Choroid plexus epithelial cell (primary cell): ENCODE measurements at regions not wholly inside any gene's neighbourhood (a gene's known extent, or its start where the extent isn't known, plus 50 kb on each side); places are given as distances from the start of the nearest gene placed in this dataset.

Source experiments
- DNase-seq: peaks from one replicate; pipeline ENCODE4 v3.0.0-alpha.2; 2010; ENCODE audit warnings: low read depth
- H3K4me3 ChIP-seq: 2 replicates; pipeline ENCODE4 v1.5.1; 2011; ENCODE audit warnings: low read depth, mild to moderate bottlenecking, control low read depth, low read length, moderate library complexity
- CTCF ChIP-seq: conservative IDR thresholded peaks from 2 replicates; pipeline ENCODE4 v1.5.1; 2011; ENCODE audit warnings: low read depth, mild to moderate bottlenecking, control low read depth, inconsistent platforms, low read length, moderate library complexity

- peak; percentile 25 for DNase-seq
- H3K4me3 ChIP-seq, result no peak overlapping the region
- TF ChIP-seq CTCF, result no peak
These were observed 57.8 kb upstream of the TGFBR2 start for GRCh38 chr3:30548600-30548999.

GRCh38 chr3:30549600-30549999, 56.8 kb upstream of the TGFBR2 start:
- DNase-seq, result no peak
- no peak for TF ChIP-seq CTCF
- H3K4me3 ChIP-seq, result no peak overlapping the region

DNA sequence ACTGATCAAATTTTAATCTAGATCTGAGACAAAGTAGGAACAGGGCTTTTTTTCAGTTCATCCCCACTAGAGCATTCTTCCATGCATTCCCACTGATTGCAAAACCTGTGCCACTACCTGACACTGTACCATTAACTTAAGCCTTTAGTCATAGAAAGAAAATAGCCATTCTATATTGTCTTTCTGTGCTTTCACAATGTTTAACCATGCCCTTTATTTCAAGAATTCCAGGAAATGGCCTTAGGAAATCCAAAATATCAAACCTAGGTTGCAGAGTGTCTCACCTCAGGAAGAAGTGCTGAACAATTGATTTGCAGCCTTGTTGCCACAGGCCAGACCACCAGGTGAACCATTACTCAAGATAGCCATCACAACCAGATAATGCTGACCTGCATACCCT, 56.2 kb upstream of the TGFBR2 start:
- H3K4me3 ChIP-seq, result no peak overlapping the region
- TF ChIP-seq CTCF, result no peak
- peak; percentile 15 for DNase-seq

DNA sequence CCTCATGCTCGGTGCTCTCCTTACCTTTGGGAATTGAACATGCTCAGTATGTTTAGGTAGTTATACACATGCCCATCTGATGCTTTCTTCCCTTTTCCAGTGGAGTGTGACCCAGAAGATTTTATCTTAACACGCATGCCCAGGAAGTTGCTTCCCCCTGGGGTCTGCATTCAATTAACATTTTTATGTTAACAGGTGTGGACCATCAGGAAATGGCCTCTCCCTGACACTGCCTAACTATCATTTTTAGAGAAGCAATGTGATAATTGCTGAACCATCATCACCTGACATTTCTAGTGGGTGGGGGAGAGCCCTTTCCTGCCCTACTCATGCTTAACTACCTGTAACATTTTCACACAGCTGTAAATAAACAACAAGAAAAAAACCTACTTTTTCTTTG, 55.1 kb upstream of the TGFBR2 start:
- no peak for DNase-seq
- no peak for TF ChIP-seq CTCF
- no peak overlapping the region for H3K4me3 ChIP-seq

DNA sequence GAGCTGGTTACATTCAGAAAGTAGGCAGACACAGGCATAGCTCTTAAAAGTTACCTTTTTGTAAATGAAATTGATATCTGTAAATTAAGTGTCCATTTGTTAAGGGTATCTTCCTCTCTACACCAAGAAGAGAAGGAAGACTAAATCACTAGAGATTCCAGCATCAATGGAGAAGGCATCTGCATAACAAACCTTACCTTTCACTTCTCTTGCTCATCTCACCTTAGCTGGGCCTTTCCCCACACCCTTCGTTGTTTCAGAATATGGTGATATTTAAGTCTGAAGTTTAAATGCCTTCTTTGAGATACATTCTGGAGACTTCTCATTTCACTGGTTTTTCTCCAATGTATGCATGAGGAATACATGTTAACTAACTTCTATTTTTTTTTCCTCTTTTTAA, 54.5 kb upstream of the TGFBR2 start:
- no peak overlapping the region for H3K4me3 ChIP-seq
- TF ChIP-seq CTCF, result no peak
- DNase-seq, result no peak

- H3K4me3 ChIP-seq, result no peak overlapping the region
- TF ChIP-seq CTCF, result no peak
- DNase-seq, result peak; percentile 23
These were observed 52.6 kb upstream of the TGFBR2 start for GRCh38 chr3:30553641-30554316.

- no peak for DNase-seq
- no peak overlapping the region for H3K4me3 ChIP-seq
- no peak for TF ChIP-seq CTCF
These were observed 52.1 kb upstream of the TGFBR2 start for GRCh38 chr3:30554317-30554690.
